HCT116 (cell line): ENCODE measurements at regions not wholly inside any gene's neighbourhood (a gene's known extent, or its start where the extent isn't known, plus 50 kb on each side); places are given as distances from the start of the nearest gene placed in this dataset.

Experiments used
- ATAC-seq: fragments of 200-7000 bp; cut with Tn5 transposase; 2 replicates; pipeline ENCODE4 v1.9.1; 2020; ENCODE audit warnings: mild to moderate bottlenecking, moderate library complexity
- BruUV-seq: library from RNA; stranded (reverse); fragments of 400-500 nt; replicated peaks from 2 replicates; lab custom pipeline; 2021; lab: Mats Ljungman, UMichigan
- CTCF ChIA-PET: fragments of 300-600 bp; sonication (Branson Sonifier 250); formaldehyde crosslinking; loops from one replicate; lab custom pipeline; 2021; ENCODE audit warnings: antibody characterized with exemption; lab: Charles Lee
- POLR2A ChIA-PET: fragments of 300-600, 350-600 bp; sonication (Branson Sonifier 250); formaldehyde crosslinking; loops from one replicate; lab custom pipeline; 2021; ENCODE audit warnings: antibody characterized with exemption; lab: Charles Lee
- RAD21 ChIA-PET, 2 experiments: fragments of 300-600 bp; sonication (Branson Sonifier 250); formaldehyde crosslinking; loops; one replicate each; lab custom pipeline; 2023; ENCODE audit warnings: low total read pairs in 2 of 2; ENCODE audit not compliant: uncharacterized antibody in 2 of 2, unreplicated experiment in 2 of 2, low non-redundant PET in 1 of 2; lab: Charles Lee
- DNase-seq: peaks from one replicate; pipeline ENCODE4 v3.0.0-alpha.2; 2010; ENCODE audit warnings: low read depth, low spot score
- H2AFZ ChIP-seq: fragments of 200-600 bp; shearing (Covaris generic), sonication (generic); 2 replicates; pipeline ENCODE4 v1.6.1; 2017; ENCODE audit warnings: low read depth, mixed run types, mixed read lengths, antibody characterized with exemption, low read length; ENCODE audit not compliant: poor library complexity, severe bottlenecking
- H3K27ac ChIP-seq: 2 replicates; pipeline ENCODE4 v1.5.1; 2012; ENCODE audit warnings: low read depth, low read length
- H3K27me3 ChIP-seq: fragments of 200-600 bp; sonication (generic); 2 replicates; pipeline ENCODE4 v1.6.1; 2016; ENCODE audit warnings: mixed run types, low read length, mixed read lengths; ENCODE audit not compliant: insufficient read depth
- H3K36me3 ChIP-seq, 2 experiments: fragments of 200-500 bp in 1 of 2; fragments of 200-600 bp in 1 of 2; sonication (Bioruptor generic) in 1 of 2; sonication (generic) in 1 of 2; 2 replicates each; pipeline versions ENCODE4 v1.5.1 to v1.6.1; 2014 to 2016; ENCODE audit warnings: low read length in 2 of 2, inconsistent platforms in 1 of 2, mixed read lengths in 1 of 2, mixed run types in 1 of 2; ENCODE audit not compliant: insufficient read depth in 2 of 2, control insufficient read depth in 1 of 2
- H3K4me1 ChIP-seq, 2 experiments: fragments of 200-600 bp in 1 of 2; sonication (generic) in 1 of 2; 2 replicates each; pipeline versions ENCODE4 v1.5.1 to v1.6.1; 2012 to 2017; ENCODE audit warnings: low read length in 2 of 2, inconsistent platforms in 1 of 2, mild to moderate bottlenecking in 1 of 2, mixed read lengths in 1 of 2, mixed run types in 1 of 2, moderate library complexity in 1 of 2; ENCODE audit not compliant: insufficient read depth in 2 of 2, control insufficient read depth in 1 of 2
- H3K4me2 ChIP-seq: fragments of 200-600 bp; sonication (generic); 2 replicates; pipeline ENCODE4 v1.6.1; 2017; ENCODE audit warnings: mixed run types, low read length, mixed read lengths
- H3K4me3 ChIP-seq, 2 experiments: fragments of 200-600 bp in 1 of 2; sonication (generic) in 1 of 2; replicated peaks in 1 of 2; 2 replicates each; pipeline ENCODE4 v1.5.1; 2011 to 2016; ENCODE audit warnings: low read length in 2 of 2, control low read depth in 1 of 2, low read depth in 1 of 2, mild to moderate bottlenecking in 1 of 2, mixed read lengths in 1 of 2, mixed run types in 1 of 2
- H3K79me2 ChIP-seq: fragments of 200-600 bp; sonication (generic); 2 replicates; pipeline ENCODE4 v1.6.1; 2017; ENCODE audit warnings: mild to moderate bottlenecking, mixed run types, low read length, moderate library complexity, mixed read lengths; ENCODE audit not compliant: insufficient read depth
- H3K9ac ChIP-seq: fragments of 200-600 bp; sonication (generic); 2 replicates; pipeline ENCODE4 v1.6.1; 2016; ENCODE audit warnings: low read length, mixed read lengths
- H3K9me2 ChIP-seq: fragments of 200-600 bp; sonication (generic), shearing (Covaris generic); 2 replicates; pipeline ENCODE4 v1.6.1; 2017; ENCODE audit warnings: mixed run types, mild to moderate bottlenecking, moderate library complexity; ENCODE audit not compliant: insufficient read depth
- H3K9me3 ChIP-seq, 2 experiments: fragments of 200-500 bp in 1 of 2; fragments of 200-600 bp in 1 of 2; sonication (Bioruptor generic) in 1 of 2; sonication (generic) in 1 of 2; 2 replicates each; pipeline ENCODE4 v1.6.1; 2014 to 2017; ENCODE audit warnings: low read length in 2 of 2, mixed read lengths in 2 of 2, inconsistent platforms in 1 of 2, low read depth in 1 of 2, mild to moderate bottlenecking in 1 of 2, mixed run types in 1 of 2, moderate library complexity in 1 of 2; ENCODE audit not compliant: control insufficient read depth in 1 of 2, insufficient read depth in 1 of 2
- H4K20me1 ChIP-seq: fragments of 200-600 bp; sonication (generic), shearing (Covaris generic); 2 replicates; pipeline ENCODE4 v1.6.1; 2017; ENCODE audit warnings: mixed run types, mild to moderate bottlenecking, moderate library complexity; ENCODE audit not compliant: insufficient read depth
- CBX3 ChIP-seq: IDR thresholded peaks from 2 replicates; pipeline ENCODE4 v1.6.1; 2012; ENCODE audit warnings: low read depth
- CEBPB ChIP-seq: IDR thresholded peaks from 2 replicates; pipeline ENCODE4 v1.6.1; 2012; ENCODE audit warnings: low read depth
- ELF1 ChIP-seq: IDR thresholded peaks from 2 replicates; pipeline ENCODE4 v1.6.1; 2012; ENCODE audit warnings: low read depth, borderline replicate concordance
- FOSL1 ChIP-seq: IDR thresholded peaks from 2 replicates; pipeline ENCODE4 v1.6.1; 2012; ENCODE audit warnings: low read depth
- JUND ChIP-seq: IDR thresholded peaks from 2 replicates; pipeline ENCODE4 v1.6.1; 2012
- SIN3A ChIP-seq: IDR thresholded peaks from 2 replicates; pipeline ENCODE4 v1.6.1; 2012; ENCODE audit warnings: low read depth
- SP1 ChIP-seq: IDR thresholded peaks from 2 replicates; pipeline ENCODE4 v1.6.1; 2012; ENCODE audit warnings: low read depth
- SRF ChIP-seq: IDR thresholded peaks from 2 replicates; pipeline ENCODE4 v1.6.1; 2012; ENCODE audit warnings: low read depth
- intact Hi-C: fragments of 100-400 bp; cut with micrococcal nuclease; formaldehyde crosslinking; loops from 2 replicates; pipeline ENCODE4 v1.10.0; 2022
- TF ChIP-seq, protein P1 (sequence below): IDR thresholded peaks from 2 replicates; pipeline ENCODE4 v1.6.1; 2012
- TF ChIP-seq, protein P2 (sequence below), 3 experiments: fragments of 200-600 bp in 1 of 3; sonication (generic) in 1 of 3; IDR thresholded peaks in 2 of 3; conservative IDR thresholded peaks in 1 of 3; 2 replicates each; pipeline ENCODE4 v1.5.1; 2012 to 2017; ENCODE audit warnings: low read depth in 2 of 3, low read length in 2 of 3, antibody characterized with exemption in 1 of 3, borderline replicate concordance in 1 of 3, control low read depth in 1 of 3, mild to moderate bottlenecking in 1 of 3, mixed read lengths in 1 of 3, mixed run types in 1 of 3, moderate library complexity in 1 of 3; ENCODE audit not compliant: insufficient read depth in 1 of 3
- TF ChIP-seq, protein P3 (sequence below): IDR thresholded peaks from 2 replicates; pipeline ENCODE4 v1.6.1; 2012

DNA sequence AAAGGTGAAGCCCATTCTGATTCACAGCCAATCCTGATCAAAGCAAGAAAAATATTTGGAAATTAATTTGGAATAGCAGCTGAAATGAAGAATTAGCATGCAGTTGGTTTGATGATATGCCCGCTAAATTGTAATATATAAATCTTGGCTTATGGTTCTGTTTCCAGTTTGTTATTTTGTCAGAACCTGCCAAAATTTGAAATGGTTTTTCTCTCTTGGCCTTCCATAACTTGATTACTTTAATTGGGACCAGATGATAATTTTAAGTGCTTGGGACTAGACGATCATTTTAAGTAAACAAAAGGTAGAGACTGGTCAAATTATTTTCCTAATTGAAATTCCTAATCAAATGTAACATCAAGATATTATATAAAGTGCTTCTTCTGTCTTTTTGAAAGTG is 842.4 kb downstream of the TBL1XR1 start:
- Histone ChIP-seq H3K4me1 (peaks cover 0 to 5% of the 10 kb centered on the region in 2 experiments; a peak in 1 of 4 replicates), H3K9me2 (no peaks in the 10 kb centered on the region), H3K9me3 (no peaks in the 10 kb centered on the region), H3K27me3 (no peaks in the 10 kb centered on the region), H3K9ac (no peak overlapping the region), H4K20me1 (no peaks in the 10 kb centered on the region), H3K27ac (no peak overlapping the region), H3K4me2 (no peak overlapping the region), H3K36me3 (no peaks in the 10 kb centered on the region), H3K79me2 (no peaks in the 10 kb centered on the region), H3K4me3 (no peak overlapping the region), H2AFZ (no peak overlapping the region)
- intact Hi-C loops = no loop called here
- DNase-seq = no peak
- ChIA-PET POLR2A (no interaction called here), RAD21 (no interaction called here), CTCF (no interaction called here)
- no TSS peak for BruUV-seq
- ATAC-seq = no peak
- TF ChIP-seq ELF1 = no peak
- TF ChIP-seq SRF = no peak
- no peak for TF ChIP-seq JUND
- no peak for TF ChIP-seq SP1
- TF ChIP-seq FOSL1 = no peak
- TF ChIP-seq, protein P1, sequence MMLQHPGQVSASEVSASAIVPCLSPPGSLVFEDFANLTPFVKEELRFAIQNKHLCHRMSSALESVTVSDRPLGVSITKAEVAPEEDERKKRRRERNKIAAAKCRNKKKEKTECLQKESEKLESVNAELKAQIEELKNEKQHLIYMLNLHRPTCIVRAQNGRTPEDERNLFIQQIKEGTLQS = no peak
- no peak for TF ChIP-seq CBX3

DNA sequence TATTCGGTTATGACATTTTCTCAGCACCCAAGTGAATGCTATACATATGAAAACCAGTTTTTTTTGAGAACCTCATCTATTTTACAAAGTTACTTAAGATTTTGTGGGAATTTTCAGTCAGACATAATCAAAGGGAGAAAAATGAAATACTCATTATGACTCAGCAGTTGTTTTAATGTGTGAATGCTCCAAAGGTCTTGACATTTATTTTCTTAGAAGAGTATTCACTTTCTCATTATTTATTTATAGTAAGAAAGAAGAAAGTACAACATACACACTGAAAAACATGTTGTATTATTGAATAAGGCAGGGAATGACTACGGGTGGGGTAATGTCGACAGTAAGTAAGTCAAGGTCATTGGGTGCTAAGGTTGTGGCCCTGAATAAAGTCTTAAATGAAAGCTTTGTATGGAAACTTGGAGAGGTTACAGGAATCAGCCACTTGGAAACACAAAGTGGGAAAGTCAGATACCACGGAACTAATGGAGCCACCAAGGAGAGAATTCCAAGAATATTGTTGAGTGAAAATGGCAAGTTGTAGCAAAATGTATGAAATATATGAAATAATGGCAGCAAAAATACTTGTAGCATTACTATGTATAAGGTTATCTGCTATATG is 844.5 kb downstream of the TBL1XR1 start:
- Histone ChIP-seq H3K4me1 (peaks cover 0 to 5% of the 10 kb centered on the region in 2 experiments; a peak in 1 of 4 replicates), H2AFZ (no peak overlapping the region), H3K4me3 (no peak overlapping the region), H3K9me2 (no peaks in the 10 kb centered on the region), H3K9ac (no peak overlapping the region), H4K20me1 (no peaks in the 10 kb centered on the region), H3K4me2 (no peak overlapping the region), H3K27ac (no peak overlapping the region), H3K27me3 (no peaks in the 10 kb centered on the region), H3K36me3 (no peaks in the 10 kb centered on the region), H3K79me2 (no peaks in the 10 kb centered on the region), H3K9me3 (no peaks in the 10 kb centered on the region)
- ChIA-PET CTCF (no interaction called here), POLR2A (no interaction called here), RAD21 (no interaction called here)
- ATAC-seq = no peak
- no TSS peak for BruUV-seq
- TF ChIP-seq, protein P2, sequence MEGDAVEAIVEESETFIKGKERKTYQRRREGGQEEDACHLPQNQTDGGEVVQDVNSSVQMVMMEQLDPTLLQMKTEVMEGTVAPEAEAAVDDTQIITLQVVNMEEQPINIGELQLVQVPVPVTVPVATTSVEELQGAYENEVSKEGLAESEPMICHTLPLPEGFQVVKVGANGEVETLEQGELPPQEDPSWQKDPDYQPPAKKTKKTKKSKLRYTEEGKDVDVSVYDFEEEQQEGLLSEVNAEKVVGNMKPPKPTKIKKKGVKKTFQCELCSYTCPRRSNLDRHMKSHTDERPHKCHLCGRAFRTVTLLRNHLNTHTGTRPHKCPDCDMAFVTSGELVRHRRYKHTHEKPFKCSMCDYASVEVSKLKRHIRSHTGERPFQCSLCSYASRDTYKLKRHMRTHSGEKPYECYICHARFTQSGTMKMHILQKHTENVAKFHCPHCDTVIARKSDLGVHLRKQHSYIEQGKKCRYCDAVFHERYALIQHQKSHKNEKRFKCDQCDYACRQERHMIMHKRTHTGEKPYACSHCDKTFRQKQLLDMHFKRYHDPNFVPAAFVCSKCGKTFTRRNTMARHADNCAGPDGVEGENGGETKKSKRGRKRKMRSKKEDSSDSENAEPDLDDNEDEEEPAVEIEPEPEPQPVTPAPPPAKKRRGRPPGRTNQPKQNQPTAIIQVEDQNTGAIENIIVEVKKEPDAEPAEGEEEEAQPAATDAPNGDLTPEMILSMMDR (IDR thresholded peaks at IDR 0.05 in 2 of 3, conservative IDR thresholded peaks at IDR 0.05 in 1 of 3; ENCODE audit: borderline replicate concordance in 1 of 3, insufficient read depth in 1 of 3, low read depth in 2 of 3, low read length in 2 of 3) = no peak
- no peak for TF ChIP-seq CEBPB
- TF ChIP-seq, protein P3, sequence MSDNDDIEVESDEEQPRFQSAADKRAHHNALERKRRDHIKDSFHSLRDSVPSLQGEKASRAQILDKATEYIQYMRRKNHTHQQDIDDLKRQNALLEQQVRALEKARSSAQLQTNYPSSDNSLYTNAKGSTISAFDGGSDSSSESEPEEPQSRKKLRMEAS = no peak
- TF ChIP-seq SIN3A = no peak
- no peak for DNase-seq
- intact Hi-C loops = no loop called here
